ENCODE measurements at regions not wholly inside any gene's neighbourhood (a gene's known extent, or its start where the extent isn't known, plus 50 kb on each side); places are given as distances from the start of the nearest gene placed in this dataset.

DNA sequence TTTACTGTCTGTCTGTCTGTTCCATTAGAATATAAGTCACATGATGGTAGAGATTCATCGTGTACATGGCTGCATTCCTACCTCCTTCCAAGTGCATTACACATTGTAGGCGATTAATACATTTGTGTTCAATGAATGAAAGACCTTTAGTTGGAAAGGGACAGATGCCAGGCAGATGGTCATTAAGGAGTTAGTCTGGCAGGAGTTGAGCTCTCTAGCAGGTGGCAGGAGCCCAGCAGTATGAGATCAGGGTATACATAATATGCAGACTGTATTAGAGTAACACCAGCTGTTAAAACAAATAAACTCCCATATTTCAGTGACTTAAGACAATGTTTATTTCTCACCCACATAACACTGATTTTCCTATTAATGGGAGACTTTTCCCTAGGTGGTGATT, 147.7 kb upstream of the LARGE1 start:
- Mint-ChIP-seq H3K4me1 (ENCODE audit: low read depth) (no peaks in the 10 kb centered on the region), H3K27ac (no peak overlapping the region), H3K4me3 (no peak overlapping the region), H3K9me3 (peaks cover under 1% of the 10 kb centered on the region), H3K27me3 (peaks cover 2% of the 10 kb centered on the region), H3K36me3 (ENCODE audit: low read depth) (no peaks in the 10 kb centered on the region)
- TF ChIP-seq, protein P1, sequence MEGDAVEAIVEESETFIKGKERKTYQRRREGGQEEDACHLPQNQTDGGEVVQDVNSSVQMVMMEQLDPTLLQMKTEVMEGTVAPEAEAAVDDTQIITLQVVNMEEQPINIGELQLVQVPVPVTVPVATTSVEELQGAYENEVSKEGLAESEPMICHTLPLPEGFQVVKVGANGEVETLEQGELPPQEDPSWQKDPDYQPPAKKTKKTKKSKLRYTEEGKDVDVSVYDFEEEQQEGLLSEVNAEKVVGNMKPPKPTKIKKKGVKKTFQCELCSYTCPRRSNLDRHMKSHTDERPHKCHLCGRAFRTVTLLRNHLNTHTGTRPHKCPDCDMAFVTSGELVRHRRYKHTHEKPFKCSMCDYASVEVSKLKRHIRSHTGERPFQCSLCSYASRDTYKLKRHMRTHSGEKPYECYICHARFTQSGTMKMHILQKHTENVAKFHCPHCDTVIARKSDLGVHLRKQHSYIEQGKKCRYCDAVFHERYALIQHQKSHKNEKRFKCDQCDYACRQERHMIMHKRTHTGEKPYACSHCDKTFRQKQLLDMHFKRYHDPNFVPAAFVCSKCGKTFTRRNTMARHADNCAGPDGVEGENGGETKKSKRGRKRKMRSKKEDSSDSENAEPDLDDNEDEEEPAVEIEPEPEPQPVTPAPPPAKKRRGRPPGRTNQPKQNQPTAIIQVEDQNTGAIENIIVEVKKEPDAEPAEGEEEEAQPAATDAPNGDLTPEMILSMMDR (IDR thresholded peaks at IDR 0.05): no peak
- no peak for DNase-seq
- ChIA-PET CTCF (no interaction called here), POLR2A (interaction anchor here (0.6 kb wide), 1 partner anchor 8 kb away, joined by 3 read pairs; no protein-coding TSS in a partner anchor)
- intact Hi-C loops (cut with micrococcal nuclease): no loop called here
- no peak for ATAC-seq

DNA sequence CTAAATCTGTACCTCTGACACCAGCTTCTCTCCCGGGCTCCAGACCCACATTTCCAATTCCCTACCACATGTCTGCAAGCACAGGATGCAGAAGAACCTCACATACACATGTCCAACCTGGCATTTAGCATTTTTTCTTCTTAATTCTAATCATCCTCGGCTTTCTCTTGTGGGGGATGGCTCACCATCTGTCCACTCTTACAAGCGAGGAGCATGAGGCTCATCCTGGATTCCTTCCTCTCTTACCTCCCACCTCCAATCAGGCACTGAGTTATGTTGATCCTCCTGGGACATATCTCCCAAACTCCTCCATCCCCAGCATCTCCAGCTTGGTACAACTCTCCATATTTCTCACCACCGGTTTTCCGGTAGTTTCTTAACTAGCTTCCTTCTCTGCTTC, 149.8 kb upstream of the LARGE1 start:
- Mint-ChIP-seq H3K27me3 (no peaks in the 10 kb centered on the region), H3K9me3 (peaks cover 3% of the 10 kb centered on the region), H3K27ac (no peak overlapping the region), H3K36me3 (ENCODE audit: low read depth) (no peaks in the 10 kb centered on the region), H3K4me1 (ENCODE audit: low read depth) (no peaks in the 10 kb centered on the region), H3K4me3 (no peak overlapping the region)
- TF ChIP-seq, protein P1 (IDR thresholded peaks at IDR 0.05): no peak
- DNase-seq: no peak
- ChIA-PET CTCF (no interaction called here), POLR2A (no interaction called here)
- ATAC-seq: no peak
- intact Hi-C loops (cut with micrococcal nuclease): no loop called here

DNA sequence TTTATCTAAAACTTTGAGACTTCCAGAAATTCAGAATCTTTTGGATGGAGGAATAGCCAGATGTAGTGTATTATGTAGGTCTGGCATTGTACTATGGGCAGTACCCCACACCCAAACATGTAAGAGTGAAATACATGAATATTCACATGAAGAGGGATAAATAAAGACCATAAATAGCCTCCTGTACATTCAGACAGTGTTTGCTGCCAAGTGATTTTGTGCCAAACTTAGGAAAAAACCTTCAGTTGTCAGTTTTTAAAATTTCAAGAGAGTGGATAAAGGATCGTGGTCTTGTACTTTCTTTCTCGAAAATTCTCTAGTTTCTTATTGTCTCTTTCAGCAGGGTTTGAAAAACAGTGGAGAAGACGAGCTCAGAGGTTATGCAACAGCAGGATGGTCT, 150.3 kb upstream of the LARGE1 start:
- Mint-ChIP-seq H3K36me3 (ENCODE audit: low read depth) (no peaks in the 10 kb centered on the region), H3K4me3 (no peak overlapping the region), H3K9me3 (peaks cover 3% of the 10 kb centered on the region), H3K27me3 (no peaks in the 10 kb centered on the region), H3K4me1 (ENCODE audit: low read depth) (no peaks in the 10 kb centered on the region), H3K27ac (no peak overlapping the region)
- intact Hi-C loops (cut with micrococcal nuclease): no loop called here
- TF ChIP-seq, protein P1 (IDR thresholded peaks at IDR 0.05): no peak
- CTCF ChIA-PET: no interaction called here
- ATAC-seq (no peak), DNase-seq (no peak)
- POLR2A ChIA-PET: interaction anchor here (0.7 kb wide), 1 partner anchor 11 kb away, joined by 3 read pairs; no protein-coding TSS in a partner anchor

DNA sequence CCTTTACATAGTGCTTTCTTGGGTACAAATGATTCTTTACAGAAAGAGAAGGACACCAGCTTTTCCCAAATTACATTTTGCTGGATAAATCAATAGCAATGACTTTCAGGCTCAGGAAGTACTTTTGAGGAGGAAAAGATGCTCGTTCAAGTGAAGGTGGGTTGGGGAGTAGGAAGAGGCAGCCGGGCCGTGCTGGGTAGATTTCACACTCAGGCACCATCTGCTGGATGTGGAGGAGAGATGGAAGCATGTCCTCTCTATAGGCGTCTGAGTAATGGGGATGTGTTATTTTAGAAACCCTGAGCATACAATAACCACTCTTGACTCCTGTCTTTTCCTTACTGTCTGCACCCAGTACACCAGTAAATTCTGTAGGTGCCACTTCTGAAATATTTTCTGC, 152.3 kb upstream of the LARGE1 start:
- Mint-ChIP-seq H3K4me3 (no peak overlapping the region), H3K9me3 (peaks cover 3% of the 10 kb centered on the region), H3K36me3 (ENCODE audit: low read depth) (no peaks in the 10 kb centered on the region), H3K27ac (no peak overlapping the region), H3K4me1 (ENCODE audit: low read depth) (no peaks in the 10 kb centered on the region), H3K27me3 (no peaks in the 10 kb centered on the region)
- CTCF ChIA-PET: no interaction called here
- ATAC-seq (no peak), DNase-seq (no peak)
- intact Hi-C loops (cut with micrococcal nuclease): no loop called here
- TF ChIP-seq, protein P1 (IDR thresholded peaks at IDR 0.05): no peak
- POLR2A ChIA-PET: no interaction called here

DNA sequence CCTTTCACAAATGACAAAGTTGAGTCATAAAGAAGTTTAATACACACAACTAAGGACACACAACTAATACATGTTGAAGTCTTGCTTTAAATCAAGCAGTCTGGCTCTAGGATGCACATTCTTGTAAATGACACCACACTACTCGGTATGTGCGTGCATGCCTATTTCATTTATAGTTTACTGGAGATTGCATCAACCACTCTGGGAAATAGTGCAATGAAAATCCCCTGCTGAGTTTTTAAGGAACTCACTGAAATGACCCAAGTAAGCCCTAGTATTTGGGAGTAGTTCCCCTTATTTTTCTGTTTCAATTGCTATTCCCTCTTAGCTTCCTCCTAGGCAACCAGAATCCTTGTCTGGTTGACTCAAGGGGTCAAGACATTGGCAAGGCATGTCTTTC, 160.2 kb upstream of the LARGE1 start:
- H3K27me3 Mint-ChIP-seq: no peaks in the 10 kb centered on the region
- ChIA-PET CTCF (no interaction called here), POLR2A (no interaction called here)
- no peaks in the 10 kb centered on the region for H3K9me3 Mint-ChIP-seq
- no peaks in the 10 kb centered on the region for H3K4me1 Mint-ChIP-seq (ENCODE audit: low read depth)
- H3K27ac Mint-ChIP-seq: no peak overlapping the region
- TF ChIP-seq, protein P1 (IDR thresholded peaks at IDR 0.05): no peak
- intact Hi-C loops (cut with micrococcal nuclease): no loop called here
- DNase-seq (no peak), ATAC-seq (no peak)
- H3K4me3 Mint-ChIP-seq: no peak overlapping the region
- no peaks in the 10 kb centered on the region for H3K36me3 Mint-ChIP-seq (ENCODE audit: low read depth)
